ENCODE measurements at regions not wholly inside any gene's neighbourhood (a gene's known extent, or its start where the extent isn't known, plus 50 kb on each side); places are given as distances from the start of the nearest gene placed in this dataset.

- no peaks in the 10 kb centered on the region for H3K27me3 ChIP-seq
Measured at GRCh38 chr14:104431929-104432541, 147.5 kb upstream of the C14orf180 start.

GRCh38 chr14:104432611-104433231 lies 146.8 kb upstream of the C14orf180 start:
- H3K9ac ChIP-seq, result no peak overlapping the region
- TF ChIP-seq Cebpa-rat (IDR thresholded peaks at IDR 0.05), result no peak
- H3K9me3 ChIP-seq, result no peaks in the 10 kb centered on the region
- no peaks in the 10 kb centered on the region for H3K36me3 ChIP-seq
- H3K27ac ChIP-seq, result 0 out of 2 replicates have a peak overlapping the region, but pooled peaks have one; percentile 38
- H3K4me2 ChIP-seq, result peak overlapping the region; percentile 17; the same call in 1 of the 2 replicates
- peaks cover 74% of the 10 kb centered on the region for H3K4me1 ChIP-seq
- H3K4me3 ChIP-seq, result no peak overlapping the region
- H4K20me1 ChIP-seq, result no peaks in the 10 kb centered on the region
- H3K27me3 ChIP-seq, result no peaks in the 10 kb centered on the region

More at GRCh38 chr14:104431929-104432541, 147.5 kb upstream of the C14orf180 start:
- Histone ChIP-seq H3K9ac (no peak overlapping the region), H3K4me3 (no peak overlapping the region), H3K27ac (peak overlapping the region; percentile 38; the same call in 1 of the 2 replicates), H3K4me2 (peak overlapping the region; percentile 17; the same call in 1 of the 2 replicates), H3K36me3 (no peaks in the 10 kb centered on the region), H4K20me1 (no peaks in the 10 kb centered on the region), H3K4me1 (peaks cover 76% of the 10 kb centered on the region), H3K9me3 (no peaks in the 10 kb centered on the region)
- TF ChIP-seq Cebpa-rat (IDR thresholded peaks at IDR 0.05), result no peak

GRCh38 chr14:104433401-104434213 lies 146.0 kb upstream of the C14orf180 start:
- Histone ChIP-seq H4K20me1 (no peaks in the 10 kb centered on the region), H3K4me3 (no peak overlapping the region), H3K4me1 (peaks cover 66% of the 10 kb centered on the region), H3K27ac (peak overlapping the region; percentile 49; the same call in 1 of the 2 replicates), H3K27me3 (no peaks in the 10 kb centered on the region), H3K36me3 (no peaks in the 10 kb centered on the region), H3K9ac (no peak overlapping the region; the same call in 1 of the 2 replicates), H3K9me3 (no peaks in the 10 kb centered on the region), H3K4me2 (peak overlapping the region; percentile 85; the same call in 1 of the 2 replicates)
- TF ChIP-seq Cebpa-rat (IDR thresholded peaks at IDR 0.05), result no peak

- no peaks in the 10 kb centered on the region for H3K36me3 ChIP-seq
- H3K4me2 ChIP-seq, result peak overlapping the region; percentile 85
- H3K27me3 ChIP-seq, result no peaks in the 10 kb centered on the region
- H3K9ac ChIP-seq, result no peak overlapping the region; the same call in 1 of the 2 replicates
- peak overlapping the region; percentile 55 for H3K27ac ChIP-seq
- H3K4me1 ChIP-seq, result peaks cover 58% of the 10 kb centered on the region
- H3K9me3 ChIP-seq, result no peaks in the 10 kb centered on the region
- no peak for TF ChIP-seq Cebpa-rat (IDR thresholded peaks at IDR 0.05)
- no peak overlapping the region for H3K4me3 ChIP-seq
- no peaks in the 10 kb centered on the region for H4K20me1 ChIP-seq
Measured at GRCh38 chr14:104434214-104435076, 145.1 kb upstream of the C14orf180 start.

- Histone ChIP-seq H3K4me2 (peak overlapping the region; percentile 85), H3K4me3 (0 out of 2 replicates have a peak overlapping the region, but pooled peaks have one; percentile 22), H3K27ac (peak overlapping the region; percentile 78), H3K36me3 (no peaks in the 10 kb centered on the region), H3K4me1 (peaks cover 55% of the 10 kb centered on the region), H4K20me1 (no peaks in the 10 kb centered on the region), H3K27me3 (no peaks in the 10 kb centered on the region), H3K9me3 (no peaks in the 10 kb centered on the region), H3K9ac (no peak overlapping the region)
- TF ChIP-seq Cebpa-rat (IDR thresholded peaks at IDR 0.05), result no peak
Measured at GRCh38 chr14:104435147-104436046, 144.2 kb upstream of the C14orf180 start.

GRCh38 chr14:104436047-104436591 lies 143.4 kb upstream of the C14orf180 start:
- H4K20me1 ChIP-seq, result no peaks in the 10 kb centered on the region
- no peaks in the 10 kb centered on the region for H3K36me3 ChIP-seq
- peaks cover 55% of the 10 kb centered on the region for H3K4me1 ChIP-seq
- peak overlapping the region; percentile 78 for H3K27ac ChIP-seq
- H3K4me2 ChIP-seq, result peak overlapping the region; percentile 85
- no peaks in the 10 kb centered on the region for H3K27me3 ChIP-seq
- no peak for TF ChIP-seq Cebpa-rat (IDR thresholded peaks at IDR 0.05)
- H3K9ac ChIP-seq, result peak overlapping the region; percentile 51; the same call in 1 of the 2 replicates
- peak overlapping the region; percentile 22; the same call in 1 of the 2 replicates for H3K4me3 ChIP-seq
- H3K9me3 ChIP-seq, result no peaks in the 10 kb centered on the region

GRCh38 chr14:104436741-104437701 lies 142.5 kb upstream of the C14orf180 start:
- Histone ChIP-seq H3K9me3 (no peaks in the 10 kb centered on the region), H3K27me3 (no peaks in the 10 kb centered on the region), H3K36me3 (no peaks in the 10 kb centered on the region), H3K9ac (peak overlapping the region; percentile 1; the same call in 1 of the 2 replicates), H3K4me1 (peaks cover 50% of the 10 kb centered on the region), H3K4me2 (peak overlapping the region; percentile 85), H3K4me3 (no peak overlapping the region), H3K27ac (peak overlapping the region; percentile 78; the same call in 1 of the 2 replicates), H4K20me1 (no peaks in the 10 kb centered on the region)
- TF ChIP-seq Cebpa-rat (IDR thresholded peaks at IDR 0.05), result no peak
